BE2C (cell line): ENCODE measurements at regions not wholly inside any gene's neighbourhood (a gene's known extent, or its start where the extent isn't known, plus 50 kb on each side); places are given as distances from the start of the nearest gene placed in this dataset.

Source experiments
- DNase-seq: peaks from one replicate; pipeline ENCODE4 v3.0.0-alpha.2; 2020
- H3K27me3 ChIP-seq: fragments of 250-450 bp; sonication (Bioruptor Pico); 2 replicates; pipeline ENCODE4 v1.5.1; 2020; ENCODE audit warnings: mild to moderate bottlenecking
- H3K36me3 ChIP-seq: fragments of 250-450 bp; sonication (Bioruptor Pico); 2 replicates; pipeline ENCODE4 v1.5.1; 2020; ENCODE audit warnings: mild to moderate bottlenecking
- H3K4me1 ChIP-seq: fragments of 250-450 bp; sonication (Bioruptor Pico); 2 replicates; pipeline ENCODE4 v1.5.1; 2020
- H3K4me3 ChIP-seq: 2 replicates; pipeline ENCODE4 v1.5.1; 2011; ENCODE audit warnings: low read depth, low read length
- H3K9me3 ChIP-seq: fragments of 250-450 bp; sonication (Bioruptor Pico); 2 replicates; pipeline ENCODE4 v1.5.1; 2020
- TF ChIP-seq, protein P1 (sequence below): IDR thresholded peaks from 2 replicates; pipeline ENCODE4 v1.5.1; 2012; ENCODE audit warnings: mild to moderate bottlenecking, low read depth, low read length

DNA sequence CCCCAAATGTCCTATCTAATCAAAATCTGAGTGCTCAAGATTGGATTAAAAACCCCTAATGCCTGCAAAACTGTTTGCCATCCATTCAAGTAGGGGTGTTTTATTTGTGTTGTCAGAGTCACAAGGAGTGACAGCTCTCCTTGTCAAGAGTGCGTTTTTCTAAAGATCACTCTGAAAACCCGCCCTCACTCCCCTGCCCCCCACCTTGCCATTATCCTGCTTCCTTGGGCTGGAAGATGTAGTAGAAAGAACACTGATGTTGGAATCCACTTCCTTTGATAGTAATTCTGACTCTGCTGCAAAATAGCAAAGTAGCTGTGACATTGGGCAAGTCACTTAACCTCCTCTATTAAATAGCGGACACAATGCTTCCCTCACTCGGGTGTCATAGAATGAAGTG is 155.6 kb downstream of the TSN start:
- H3K4me1 ChIP-seq = no peaks in the 10 kb centered on the region
- DNase-seq = no peak
- no peaks in the 10 kb centered on the region for H3K9me3 ChIP-seq
- TF ChIP-seq, protein P1, sequence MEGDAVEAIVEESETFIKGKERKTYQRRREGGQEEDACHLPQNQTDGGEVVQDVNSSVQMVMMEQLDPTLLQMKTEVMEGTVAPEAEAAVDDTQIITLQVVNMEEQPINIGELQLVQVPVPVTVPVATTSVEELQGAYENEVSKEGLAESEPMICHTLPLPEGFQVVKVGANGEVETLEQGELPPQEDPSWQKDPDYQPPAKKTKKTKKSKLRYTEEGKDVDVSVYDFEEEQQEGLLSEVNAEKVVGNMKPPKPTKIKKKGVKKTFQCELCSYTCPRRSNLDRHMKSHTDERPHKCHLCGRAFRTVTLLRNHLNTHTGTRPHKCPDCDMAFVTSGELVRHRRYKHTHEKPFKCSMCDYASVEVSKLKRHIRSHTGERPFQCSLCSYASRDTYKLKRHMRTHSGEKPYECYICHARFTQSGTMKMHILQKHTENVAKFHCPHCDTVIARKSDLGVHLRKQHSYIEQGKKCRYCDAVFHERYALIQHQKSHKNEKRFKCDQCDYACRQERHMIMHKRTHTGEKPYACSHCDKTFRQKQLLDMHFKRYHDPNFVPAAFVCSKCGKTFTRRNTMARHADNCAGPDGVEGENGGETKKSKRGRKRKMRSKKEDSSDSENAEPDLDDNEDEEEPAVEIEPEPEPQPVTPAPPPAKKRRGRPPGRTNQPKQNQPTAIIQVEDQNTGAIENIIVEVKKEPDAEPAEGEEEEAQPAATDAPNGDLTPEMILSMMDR = no peak
- H3K27me3 ChIP-seq = no peaks in the 10 kb centered on the region
- H3K4me3 ChIP-seq = no peak overlapping the region
- H3K36me3 ChIP-seq = no peaks in the 10 kb centered on the region

DNA sequence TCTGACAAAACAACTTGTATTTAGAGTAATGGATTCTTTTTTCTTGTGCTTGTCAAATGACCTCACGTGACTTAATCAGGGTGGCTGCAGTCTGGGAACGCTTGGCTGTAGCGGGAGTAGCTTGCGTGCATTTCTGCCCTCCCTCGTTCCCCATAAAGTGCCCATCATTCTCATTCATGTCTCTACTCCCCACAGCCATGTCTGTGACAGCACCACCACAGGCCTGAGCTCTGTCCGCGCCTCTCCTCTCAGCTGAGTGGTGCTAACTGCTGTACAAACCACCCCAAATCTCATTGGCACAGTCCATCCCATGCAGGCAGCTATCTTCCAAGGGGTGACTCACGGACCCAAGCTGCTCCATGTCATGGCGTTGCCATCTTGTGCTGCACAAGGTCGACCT is 161.7 kb downstream of the TSN start:
- no peaks in the 10 kb centered on the region for H3K4me1 ChIP-seq
- no peaks in the 10 kb centered on the region for H3K9me3 ChIP-seq
- no peaks in the 10 kb centered on the region for H3K36me3 ChIP-seq
- H3K27me3 ChIP-seq = no peaks in the 10 kb centered on the region
- no peak overlapping the region for H3K4me3 ChIP-seq
- TF ChIP-seq, protein P1 = no peak
- DNase-seq = no peak

DNA sequence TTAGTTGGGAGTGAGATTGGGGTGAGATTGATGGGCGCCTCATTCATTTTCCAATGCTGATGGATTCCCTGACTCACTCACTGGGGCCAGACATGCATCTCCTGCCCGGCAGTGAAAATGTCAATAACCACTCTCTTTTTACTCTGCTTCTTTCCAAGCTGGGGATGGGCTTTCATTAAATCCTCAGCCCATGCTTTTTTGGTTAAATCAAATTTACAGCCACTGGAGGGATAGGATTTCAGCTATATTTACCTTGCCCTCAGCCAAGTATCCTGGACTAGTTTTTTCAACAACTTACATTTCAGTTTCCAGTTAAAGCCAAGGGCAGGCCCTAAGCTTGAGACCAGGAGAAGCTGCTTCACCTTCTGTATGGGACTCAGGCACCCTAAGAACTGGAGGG is 162.8 kb downstream of the TSN start:
- H3K27me3 ChIP-seq = no peaks in the 10 kb centered on the region
- no peaks in the 10 kb centered on the region for H3K36me3 ChIP-seq
- H3K4me3 ChIP-seq = no peak overlapping the region
- no peaks in the 10 kb centered on the region for H3K4me1 ChIP-seq
- TF ChIP-seq, protein P1 = no peak
- no peak for DNase-seq
- no peaks in the 10 kb centered on the region for H3K9me3 ChIP-seq

DNA sequence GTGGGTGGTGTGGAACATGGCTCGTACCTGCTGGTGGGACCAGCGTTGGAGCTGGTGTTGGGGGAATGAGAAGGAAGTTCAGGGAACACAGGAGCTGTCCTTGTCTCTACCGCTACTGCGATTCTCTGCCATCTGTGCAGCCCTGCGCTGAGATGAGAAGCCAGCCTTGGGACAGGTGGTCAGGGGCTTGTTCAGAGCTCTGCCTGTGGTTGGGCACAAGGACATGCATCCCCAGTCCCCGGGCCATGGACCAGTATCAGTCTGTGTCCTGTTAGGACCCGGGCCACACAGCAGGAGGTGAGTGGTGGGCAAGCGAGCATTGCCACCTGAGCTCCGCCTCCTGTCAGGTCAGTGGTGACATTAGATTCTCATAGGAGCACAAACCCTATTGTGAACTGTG is 164.4 kb downstream of the TSN start:
- Histone ChIP-seq H3K4me3 (no peak overlapping the region), H3K4me1 (no peaks in the 10 kb centered on the region), H3K9me3 (no peaks in the 10 kb centered on the region), H3K36me3 (no peaks in the 10 kb centered on the region), H3K27me3 (no peaks in the 10 kb centered on the region)
- TF ChIP-seq, protein P1 = no peak
- no peak for DNase-seq

DNA sequence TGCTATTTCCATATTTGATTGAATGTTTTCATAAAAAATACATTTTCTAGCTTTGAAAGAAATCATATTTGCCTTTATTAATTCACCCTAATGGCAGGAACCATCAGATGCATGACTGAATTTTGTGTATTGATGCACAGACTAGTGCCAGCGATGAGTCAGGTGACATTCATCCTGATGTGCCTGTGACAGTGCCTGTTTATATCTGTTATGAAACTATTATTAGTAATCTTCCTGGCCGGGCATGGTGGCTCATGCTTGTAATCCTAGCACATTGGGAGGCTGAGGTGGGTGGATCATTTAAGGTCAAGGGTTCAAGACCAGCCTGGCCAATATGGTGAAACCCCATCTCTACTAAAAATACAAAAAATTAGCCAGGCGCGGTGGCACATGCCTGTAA is 170.0 kb downstream of the TSN start:
- no peak for DNase-seq
- Histone ChIP-seq H3K36me3 (no peaks in the 10 kb centered on the region), H3K27me3 (no peaks in the 10 kb centered on the region), H3K4me3 (no peak overlapping the region), H3K9me3 (no peaks in the 10 kb centered on the region), H3K4me1 (no peaks in the 10 kb centered on the region)
- TF ChIP-seq, protein P1 = no peak

DNA sequence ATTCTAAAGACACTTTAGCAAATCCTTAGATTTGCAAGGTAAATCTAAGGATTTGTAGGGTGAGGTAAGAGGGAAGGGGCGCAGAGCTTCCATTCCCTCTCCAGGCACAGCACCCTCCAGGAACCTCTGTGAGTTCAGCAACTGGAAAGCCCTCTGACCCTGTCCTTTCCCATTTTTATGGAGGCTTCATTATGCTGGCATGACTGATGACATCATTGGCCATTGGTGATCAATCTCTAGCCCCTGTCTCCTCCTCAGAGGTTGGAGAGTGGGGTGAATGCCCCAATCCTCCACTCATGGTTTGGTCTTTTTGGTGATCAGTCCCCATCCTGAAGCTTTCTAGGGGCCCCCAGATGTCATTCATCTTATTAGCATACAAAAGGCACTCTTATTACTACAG is 187.8 kb downstream of the TSN start:
- no peaks in the 10 kb centered on the region for H3K27me3 ChIP-seq
- no peaks in the 10 kb centered on the region for H3K9me3 ChIP-seq
- H3K36me3 ChIP-seq = no peaks in the 10 kb centered on the region
- TF ChIP-seq, protein P1 = no peak
- H3K4me1 ChIP-seq = no peaks in the 10 kb centered on the region
- no peak for DNase-seq
- H3K4me3 ChIP-seq = no peak overlapping the region
